GM12878 (cell line): ENCODE measurements at regions not wholly inside any gene's neighbourhood (a gene's known extent, or its start where the extent isn't known, plus 50 kb on each side); places are given as distances from the start of the nearest gene placed in this dataset.

ENCODE experiments used
- ATAC-seq: fragments of 200-7000 bp; cut with Tn5 transposase; 3 replicates; pipeline ENCODE4 v1.9.1; 2020; ENCODE audit warnings: mild to moderate bottlenecking, moderate library complexity
- BruUV-seq: library from RNA; stranded (reverse); fragments of 400-500 nt; replicated peaks from 2 replicates; lab custom pipeline; 2021; lab: Mats Ljungman, UMichigan
- CTCF ChIA-PET: fragments of 300-600 bp; sonication (Branson Sonifier 250); formaldehyde crosslinking; extraction: SDS; loops from one replicate; lab custom pipeline; 2021; ENCODE audit warnings: inconsistent platforms; lab: Yijun Ruan, JAX
- POLR2A ChIA-PET: fragments of 350-600 bp; formaldehyde crosslinking; extraction: SDS; loops from one replicate; lab custom pipeline; 2021; ENCODE audit warnings: inconsistent platforms; lab: Charles Lee
- RAD21 ChIA-PET: fragments of 300-600 bp; sonication (Branson Sonifier 250); formaldehyde crosslinking; loops from one replicate; lab custom pipeline; 2023; ENCODE audit warnings: antibody characterized with exemption; ENCODE audit not compliant: unreplicated experiment; lab: Charles Lee
- SMC1A ChIA-PET: fragments of 300-600 bp; sonication (Branson Sonifier 250); formaldehyde crosslinking; loops from one replicate; lab custom pipeline; 2023; ENCODE audit not compliant: unreplicated experiment, uncharacterized antibody; lab: Charles Lee
- DNase-seq: peaks from one replicate; pipeline ENCODE4 v3.0.0-alpha.2; 2011; ENCODE audit warnings: low read depth, low spot score
- FAIRE-seq: peaks from 3 replicates; lab custom pipeline; 2011; peaks lifted over from hg19 to GRCh38; lab: Jason Lieb, UNC
- H2AFZ ChIP-seq: 2 replicates; pipeline ENCODE4 v1.6.0; 2011; ENCODE audit warnings: low read depth, low read length, control low read depth; ENCODE audit not compliant: control insufficient read depth
- H3K27ac ChIP-seq: 2 replicates; pipeline ENCODE4 v1.5.1; 2011; ENCODE audit warnings: control low read depth; ENCODE audit not compliant: control insufficient read depth, insufficient read depth
- H3K27me3 ChIP-seq, 2 experiments: replicated peaks in 1 of 2; 2 replicates each; pipeline versions ENCODE4 v1.6.0 to v1.6.1; 2011; ENCODE audit warnings: low read length in 1 of 2; ENCODE audit not compliant: control insufficient read depth in 2 of 2, insufficient read depth in 2 of 2
- H3K36me3 ChIP-seq, 2 experiments: 2 replicates each; pipeline ENCODE4 v1.5.1; 2011; ENCODE audit warnings: low read length in 1 of 2; ENCODE audit not compliant: control insufficient read depth in 2 of 2, insufficient read depth in 2 of 2
- H3K4me1 ChIP-seq: 2 replicates; pipeline ENCODE4 v1.6.1; 2011; ENCODE audit warnings: mild to moderate bottlenecking, low read length, moderate library complexity, mixed read lengths; ENCODE audit not compliant: control insufficient read depth, insufficient read depth
- H3K4me2 ChIP-seq: 2 replicates; pipeline ENCODE4 v1.6.0; 2011; ENCODE audit warnings: control low read depth; ENCODE audit not compliant: control insufficient read depth, insufficient read depth
- H3K4me3 ChIP-seq: fragments of 200-600 bp; sonication (generic); 2 replicates; pipeline ENCODE4 v1.5.1; 2016
- H3K79me2 ChIP-seq: 2 replicates; pipeline ENCODE4 v1.6.0; 2011; ENCODE audit warnings: low read length; ENCODE audit not compliant: control insufficient read depth, insufficient read depth
- H3K9ac ChIP-seq: 2 replicates; pipeline ENCODE4 v1.8.0; 2011; ENCODE audit warnings: low read length, control low read depth, mixed read lengths; ENCODE audit not compliant: control insufficient read depth, insufficient read depth
- H3K9me3 ChIP-seq: replicated peaks from 3 replicates; pipeline ENCODE4 v1.5.1; 2011; ENCODE audit warnings: mild to moderate bottlenecking, low read length; ENCODE audit not compliant: control insufficient read depth, insufficient read depth
- H4K20me1 ChIP-seq: 2 replicates; pipeline ENCODE4 v1.6.0; 2011; ENCODE audit not compliant: control insufficient read depth, insufficient read depth
- CBX3 ChIP-seq: fragments of 200-600 bp; sonication (generic); IDR thresholded peaks from 2 replicates; pipeline ENCODE4 v1.6.1; 2016; ENCODE audit warnings: low read depth, borderline replicate concordance
- IKZF2 ChIP-seq, 2 experiments: fragments of 450-650 bp; IDR thresholded peaks; 2 replicates each; pipeline ENCODE4 v1.6.1; 2017; ENCODE audit warnings: mild to moderate bottlenecking in 2 of 2, moderate library complexity in 2 of 2
- NBN ChIP-seq: fragments of 450-650 bp; IDR thresholded peaks from 2 replicates; pipeline ENCODE4 v1.6.1; 2016
- NFIC ChIP-seq: IDR thresholded peaks from 2 replicates; pipeline ENCODE4 v1.6.1; 2012; ENCODE audit warnings: low read depth, mild to moderate bottlenecking, inconsistent platforms, low read length, moderate library complexity
- NFYB ChIP-seq: IDR thresholded peaks from 2 replicates; pipeline ENCODE4 v1.6.1; 2011; ENCODE audit warnings: low read depth, mild to moderate bottlenecking, low read length, improper control_type of control experiment, moderate library complexity; ENCODE audit not compliant: insufficient read depth
- NRF1 ChIP-seq: conservative IDR thresholded peaks from 2 replicates; pipeline ENCODE4 v1.6.1; 2011; ENCODE audit warnings: mild to moderate bottlenecking, low read depth, low read length, improper control_type of control experiment
- POLR2A ChIP-seq: IDR thresholded peaks from 2 replicates; pipeline ENCODE4 v1.6.1; 2011; ENCODE audit warnings: low read depth, mild to moderate bottlenecking, low read length
- SREBF2 ChIP-seq: IDR thresholded peaks from 2 replicates; pipeline ENCODE4 v1.6.1; 2012; ENCODE audit warnings: mild to moderate bottlenecking, low read length
- SRF ChIP-seq, 2 experiments: IDR thresholded peaks; 2 replicates each; pipeline ENCODE4 v1.6.1; 2011; ENCODE audit warnings: low read depth in 2 of 2, low read length in 2 of 2, mild to moderate bottlenecking in 1 of 2, moderate library complexity in 1 of 2
- USF2 ChIP-seq: IDR thresholded peaks from 2 replicates; pipeline ENCODE4 v1.6.1; 2011; ENCODE audit warnings: low read depth, low read length, improper control_type of control experiment, borderline replicate concordance
- YBX1 ChIP-seq: fragments of 450-650 bp; IDR thresholded peaks from 2 replicates; pipeline ENCODE4 v1.6.1; 2016; ENCODE audit warnings: antibody characterized with exemption
- YY1 ChIP-seq: IDR thresholded peaks from 2 replicates; pipeline ENCODE4 v1.6.1; 2011; ENCODE audit warnings: low read depth, mild to moderate bottlenecking, low read length
- ZBED1 ChIP-seq: IDR thresholded peaks from 2 replicates; pipeline ENCODE4 v1.6.1; 2016; ENCODE audit warnings: borderline replicate concordance
- WGBS: methylation state at CpG from one replicate; pipeline ENCODE4 v1.1.6; 2016; ENCODE audit warnings: low lambda C conversion rate; ENCODE audit not compliant: insufficient replicate concordance, insufficient coverage; ENCODE audit errors: missing lambda C conversion rate; 5-methylcytosine and 5-hydroxymethylcytosine counted together
- in situ Hi-C: fragments of 300-500 bp; cut with MboI; formaldehyde crosslinking; loops from 9 replicates; pipeline ENCODE4 v1.14.3; 2018; ENCODE audit warnings: mixed read lengths
- intact Hi-C: fragments of 100-400 bp; cut with micrococcal nuclease; formaldehyde crosslinking; loops from one replicate; pipeline ENCODE4 v1.14.2; 2022; ENCODE audit not compliant: unreplicated experiment
- TF ChIP-seq, protein P1 (sequence below): fragments of 450-650 bp; IDR thresholded peaks from 2 replicates; pipeline ENCODE4 v1.6.1; 2017; ENCODE audit warnings: low read depth, mild to moderate bottlenecking, moderate library complexity
- TF ChIP-seq, protein P2 (sequence below): fragments of 150-350 bp; IDR thresholded peaks from 2 replicates; pipeline ENCODE4 v1.6.1; 2016; ENCODE audit warnings: low read depth, low read length

- no peak overlapping the region for H3K4me2 ChIP-seq
- no peak for FAIRE-seq
Measured at GRCh38 chr4:187157380-187157958, 433.8 kb upstream of the FAT1 start.

DNA sequence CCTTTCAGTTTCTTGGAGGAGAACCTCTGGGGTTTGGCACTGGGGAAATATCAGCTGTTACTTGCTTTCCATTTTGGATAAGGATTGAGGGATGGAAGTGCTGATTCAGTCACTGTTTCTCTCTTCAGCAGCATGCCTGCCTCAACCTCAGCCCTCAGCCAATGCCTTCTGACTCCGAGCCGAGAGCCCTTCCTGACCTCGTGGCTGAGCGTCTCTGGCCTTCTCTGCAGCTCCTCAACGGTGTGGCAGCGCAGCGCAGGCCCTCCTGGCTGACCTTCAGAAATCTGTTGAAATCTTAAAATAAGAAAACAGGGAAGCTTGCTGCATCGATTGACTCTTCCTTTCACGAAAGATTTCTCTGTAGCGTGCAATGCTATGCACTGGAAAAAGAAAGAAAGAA lies 434.3 kb upstream of the FAT1 start:
- 20% methylated on average over 10 of the region's 10 CpGs for WGBS
- Histone ChIP-seq H3K36me3 (no peaks in the 10 kb centered on the region), H4K20me1 (no peaks in the 10 kb centered on the region), H3K9me3 (no peaks in the 10 kb centered on the region), H3K9ac (no peak overlapping the region), H3K27me3 (no peaks in the 10 kb centered on the region), H3K4me2 (no peak overlapping the region), H3K4me3 (no peak overlapping the region), H2AFZ (no peak overlapping the region), H3K79me2 (no peaks in the 10 kb centered on the region), H3K4me1 (no peaks in the 10 kb centered on the region), H3K27ac (no peak overlapping the region)
- ChIA-PET SMC1A (no interaction called here), CTCF (no interaction called here), RAD21 (no interaction called here), POLR2A (no interaction called here)
- FAIRE-seq (no peak), ATAC-seq (no peak), DNase-seq (no peak)
- in situ Hi-C loops, result no loop called here
- no TSS peak for BruUV-seq
- intact Hi-C loops, result no loop called here
- no peak for TF ChIP-seq SREBF2
- no peak for TF ChIP-seq USF2
- no peak for TF ChIP-seq CBX3
- TF ChIP-seq ZBED1, result no peak
- no peak for TF ChIP-seq YBX1
- TF ChIP-seq, protein P1, sequence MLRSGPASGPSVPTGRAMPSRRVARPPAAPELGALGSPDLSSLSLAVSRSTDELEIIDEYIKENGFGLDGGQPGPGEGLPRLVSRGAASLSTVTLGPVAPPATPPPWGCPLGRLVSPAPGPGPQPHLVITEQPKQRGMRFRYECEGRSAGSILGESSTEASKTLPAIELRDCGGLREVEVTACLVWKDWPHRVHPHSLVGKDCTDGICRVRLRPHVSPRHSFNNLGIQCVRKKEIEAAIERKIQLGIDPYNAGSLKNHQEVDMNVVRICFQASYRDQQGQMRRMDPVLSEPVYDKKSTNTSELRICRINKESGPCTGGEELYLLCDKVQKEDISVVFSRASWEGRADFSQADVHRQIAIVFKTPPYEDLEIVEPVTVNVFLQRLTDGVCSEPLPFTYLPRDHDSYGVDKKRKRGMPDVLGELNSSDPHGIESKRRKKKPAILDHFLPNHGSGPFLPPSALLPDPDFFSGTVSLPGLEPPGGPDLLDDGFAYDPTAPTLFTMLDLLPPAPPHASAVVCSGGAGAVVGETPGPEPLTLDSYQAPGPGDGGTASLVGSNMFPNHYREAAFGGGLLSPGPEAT, result no peak
- TF ChIP-seq, protein P2, sequence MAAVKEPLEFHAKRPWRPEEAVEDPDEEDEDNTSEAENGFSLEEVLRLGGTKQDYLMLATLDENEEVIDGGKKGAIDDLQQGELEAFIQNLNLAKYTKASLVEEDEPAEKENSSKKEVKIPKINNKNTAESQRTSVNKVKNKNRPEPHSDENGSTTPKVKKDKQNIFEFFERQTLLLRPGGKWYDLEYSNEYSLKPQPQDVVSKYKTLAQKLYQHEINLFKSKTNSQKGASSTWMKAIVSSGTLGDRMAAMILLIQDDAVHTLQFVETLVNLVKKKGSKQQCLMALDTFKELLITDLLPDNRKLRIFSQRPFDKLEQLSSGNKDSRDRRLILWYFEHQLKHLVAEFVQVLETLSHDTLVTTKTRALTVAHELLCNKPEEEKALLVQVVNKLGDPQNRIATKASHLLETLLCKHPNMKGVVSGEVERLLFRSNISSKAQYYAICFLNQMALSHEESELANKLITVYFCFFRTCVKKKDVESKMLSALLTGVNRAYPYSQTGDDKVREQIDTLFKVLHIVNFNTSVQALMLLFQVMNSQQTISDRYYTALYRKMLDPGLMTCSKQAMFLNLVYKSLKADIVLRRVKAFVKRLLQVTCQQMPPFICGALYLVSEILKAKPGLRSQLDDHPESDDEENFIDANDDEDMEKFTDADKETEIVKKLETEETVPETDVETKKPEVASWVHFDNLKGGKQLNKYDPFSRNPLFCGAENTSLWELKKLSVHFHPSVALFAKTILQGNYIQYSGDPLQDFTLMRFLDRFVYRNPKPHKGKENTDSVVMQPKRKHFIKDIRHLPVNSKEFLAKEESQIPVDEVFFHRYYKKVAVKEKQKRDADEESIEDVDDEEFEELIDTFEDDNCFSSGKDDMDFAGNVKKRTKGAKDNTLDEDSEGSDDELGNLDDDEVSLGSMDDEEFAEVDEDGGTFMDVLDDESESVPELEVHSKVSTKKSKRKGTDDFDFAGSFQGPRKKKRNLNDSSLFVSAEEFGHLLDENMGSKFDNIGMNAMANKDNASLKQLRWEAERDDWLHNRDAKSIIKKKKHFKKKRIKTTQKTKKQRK, result no peak
- no peak for TF ChIP-seq NFIC
- no peak for TF ChIP-seq NBN
- no peak for TF ChIP-seq POLR2A
- no peak for TF ChIP-seq IKZF2 (IDR thresholded peaks at IDR 0.05)
- TF ChIP-seq NRF1, result no peak
- TF ChIP-seq SRF (IDR thresholded peaks at IDR 0.05; ENCODE audit: low read depth in 2 of 2, low read length in 2 of 2), result no peak

More at GRCh38 chr4:187157380-187157958, 433.8 kb upstream of the FAT1 start:
- Histone ChIP-seq H3K4me1 (no peaks in the 10 kb centered on the region), H3K9ac (no peak overlapping the region), H3K36me3 (no peaks in the 10 kb centered on the region), H4K20me1 (no peaks in the 10 kb centered on the region), H2AFZ (no peak overlapping the region), H3K4me3 (no peak overlapping the region), H3K9me3 (no peaks in the 10 kb centered on the region), H3K27ac (no peak overlapping the region), H3K79me2 (no peaks in the 10 kb centered on the region), H3K27me3 (no peaks in the 10 kb centered on the region)
- BruUV-seq, result no TSS peak
- ChIA-PET SMC1A (no interaction called here), CTCF (no interaction called here), RAD21 (no interaction called here), POLR2A (no interaction called here)
- 69% methylated on average over 21 of the region's 21 CpGs for WGBS
- no peak for TF ChIP-seq YY1
- no peak for TF ChIP-seq NFYB
- ATAC-seq, result no peak
- in situ Hi-C loops, result no loop called here
- DNase-seq, result no peak
- intact Hi-C loops, result no loop called here
